ENCODE measurements at regions not wholly inside any gene's neighbourhood (a gene's known extent, or its start where the extent isn't known, plus 50 kb on each side); places are given as distances from the start of the nearest gene placed in this dataset.

GRCh38 chr2:120441351-120441700, 95.4 kb downstream of the INHBB start:
- Histone ChIP-seq H3K4me2 (ENCODE audit: low read depth, low read length) (no peak overlapping the region), H3K9me2 (replicated peaks; ENCODE audit: insufficient read depth, low read length) (no peaks in the 10 kb centered on the region), H4K20me1 (ENCODE audit: insufficient read depth, low read length) (no peaks in the 10 kb centered on the region), H3K9me3 (replicated peaks; ENCODE audit: insufficient read depth, low read length) (no peaks in the 10 kb centered on the region), H2AFZ (ENCODE audit: low read length) (no peak overlapping the region), H3K4me1 (ENCODE audit: low read length) (no peaks in the 10 kb centered on the region), H3F3A (ENCODE audit: insufficient read depth, low read length) (no peaks in the 10 kb centered on the region), H3K9ac (ENCODE audit: low read length) (no peak overlapping the region), H3K79me2 (ENCODE audit: low read length) (no peaks in the 10 kb centered on the region), H3K27ac (ENCODE audit: low read length) (no peak overlapping the region), H3K27me3 (replicated peaks; ENCODE audit: insufficient read depth, low read length) (peaks cover 16% of the 10 kb centered on the region; the same call in 1 of the 2 replicates), H3K36me3 (replicated peaks; ENCODE audit: insufficient read depth, low read length) (no peaks in the 10 kb centered on the region), H3K4me3 (ENCODE audit: low read length) (no peak overlapping the region)
- TF ChIP-seq EZH2 (optimal IDR thresholded peaks at IDR 0.05; ENCODE audit: low read depth, low read length) (no peak), CTCF (IDR thresholded peaks at IDR 0.05; ENCODE audit: low read length) (no peak), EZH2phosphoT487 (IDR thresholded peaks at IDR 0.05; ENCODE audit: low read length) (no peak)
- no peak for DNase-seq

- Histone ChIP-seq H4K20me1 (ENCODE audit: insufficient read depth, low read length) (no peaks in the 10 kb centered on the region), H3K4me2 (ENCODE audit: low read depth, low read length) (no peak overlapping the region)
- no peak for DNase-seq
Observed at GRCh38 chr2:120441744-120442471, 96.0 kb downstream of the INHBB start.

GRCh38 chr2:120442541-120442922, 96.6 kb downstream of the INHBB start:
- TF ChIP-seq EZH2phosphoT487 (IDR thresholded peaks at IDR 0.05; ENCODE audit: low read length) = no peak
- TF ChIP-seq CTCF (IDR thresholded peaks at IDR 0.05; ENCODE audit: low read length) = no peak
- no peak for TF ChIP-seq EZH2 (optimal IDR thresholded peaks at IDR 0.05; ENCODE audit: low read depth, low read length)
- H2AFZ ChIP-seq (ENCODE audit: low read length) = no peak overlapping the region
- H3K4me2 ChIP-seq (ENCODE audit: low read depth, low read length) = no peak overlapping the region
- no peak for DNase-seq
- H3K9me2 ChIP-seq (replicated peaks; ENCODE audit: insufficient read depth, low read length) = no peaks in the 10 kb centered on the region
- H3K9ac ChIP-seq (ENCODE audit: low read length) = no peak overlapping the region
- H3K79me2 ChIP-seq (ENCODE audit: low read length) = no peaks in the 10 kb centered on the region
- no peaks in the 10 kb centered on the region for H3K4me1 ChIP-seq (ENCODE audit: low read length)
- H4K20me1 ChIP-seq (ENCODE audit: insufficient read depth, low read length) = no peaks in the 10 kb centered on the region
- H3F3A ChIP-seq (ENCODE audit: insufficient read depth, low read length) = no peaks in the 10 kb centered on the region
- H3K4me3 ChIP-seq (ENCODE audit: low read length) = no peak overlapping the region
- H3K27me3 ChIP-seq (replicated peaks; ENCODE audit: insufficient read depth, low read length) = peaks cover 16% of the 10 kb centered on the region; the same call in 1 of the 2 replicates
- H3K9me3 ChIP-seq (replicated peaks; ENCODE audit: insufficient read depth, low read length) = no peaks in the 10 kb centered on the region
- H3K36me3 ChIP-seq (replicated peaks; ENCODE audit: insufficient read depth, low read length) = no peaks in the 10 kb centered on the region
- H3K27ac ChIP-seq (ENCODE audit: low read length) = no peak overlapping the region

More at GRCh38 chr2:120441744-120442471, 96.0 kb downstream of the INHBB start:
- Histone ChIP-seq H3K27ac (ENCODE audit: low read length) (no peak overlapping the region), H2AFZ (ENCODE audit: low read length) (no peak overlapping the region), H3K79me2 (ENCODE audit: low read length) (no peaks in the 10 kb centered on the region), H3K4me1 (ENCODE audit: low read length) (no peaks in the 10 kb centered on the region), H3K27me3 (replicated peaks; ENCODE audit: insufficient read depth, low read length) (peaks cover 16% of the 10 kb centered on the region; the same call in 1 of the 2 replicates), H3K9me3 (replicated peaks; ENCODE audit: insufficient read depth, low read length) (no peaks in the 10 kb centered on the region), H3F3A (ENCODE audit: insufficient read depth, low read length) (no peaks in the 10 kb centered on the region), H3K4me3 (ENCODE audit: low read length) (no peak overlapping the region), H3K9ac (ENCODE audit: low read length) (no peak overlapping the region), H3K9me2 (replicated peaks; ENCODE audit: insufficient read depth, low read length) (no peaks in the 10 kb centered on the region), H3K36me3 (replicated peaks; ENCODE audit: insufficient read depth, low read length) (no peaks in the 10 kb centered on the region)
- TF ChIP-seq EZH2phosphoT487 (IDR thresholded peaks at IDR 0.05; ENCODE audit: low read length) (no peak), EZH2 (optimal IDR thresholded peaks at IDR 0.05; ENCODE audit: low read depth, low read length) (no peak)

Data from MM.1S (cell line).